Middle frontal gyrus (tissue), 1 donor: ENCODE measurements at regions not wholly inside any gene's neighbourhood (a gene's known extent, or its start where the extent isn't known, plus 50 kb on each side); places are given as distances from the start of the nearest gene placed in this dataset.

Experiments used
- DNase-seq: peaks from one replicate; pipeline ENCODE4 v3.0.0-alpha.2; 2015; ENCODE audit warnings: low spot score; ENCODE audit errors: extremely low spot score

DNA sequence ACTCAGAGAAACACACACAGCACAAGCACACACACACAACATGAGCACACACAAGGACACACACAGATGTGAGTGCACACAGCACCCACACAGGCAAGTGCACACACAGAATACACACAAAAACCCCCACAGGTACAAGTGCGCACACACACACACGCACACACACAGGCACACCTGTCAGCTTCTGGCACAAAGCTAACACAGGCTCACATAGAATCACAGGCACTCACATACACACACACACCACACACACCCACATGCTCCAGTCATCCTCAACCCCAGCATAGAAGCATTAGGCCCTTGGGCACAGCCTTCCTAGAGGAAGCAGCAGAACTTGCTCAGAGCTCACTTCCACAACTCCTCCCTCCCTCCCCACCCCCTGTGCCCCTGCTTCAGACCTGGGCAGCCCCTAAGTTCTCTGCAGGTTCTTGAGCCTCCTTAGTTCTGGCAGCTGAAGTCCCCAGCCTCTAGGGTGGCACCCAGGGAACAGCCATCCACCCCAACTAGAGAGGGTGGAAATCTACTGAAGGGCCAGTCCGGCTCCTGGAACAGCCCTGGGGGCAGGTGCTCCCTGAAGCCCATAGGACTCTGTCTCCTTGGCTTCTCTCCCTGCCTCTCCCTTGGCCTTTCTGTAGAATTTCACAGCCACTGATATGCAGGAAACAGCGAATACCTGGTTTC lies 129.9 kb upstream of the VSTM2B start:
- DNase-seq: no peak

- DNase-seq: no peak
Measured at GRCh38 chr19:29396925-29397324, 128.9 kb upstream of the VSTM2B start.

DNA sequence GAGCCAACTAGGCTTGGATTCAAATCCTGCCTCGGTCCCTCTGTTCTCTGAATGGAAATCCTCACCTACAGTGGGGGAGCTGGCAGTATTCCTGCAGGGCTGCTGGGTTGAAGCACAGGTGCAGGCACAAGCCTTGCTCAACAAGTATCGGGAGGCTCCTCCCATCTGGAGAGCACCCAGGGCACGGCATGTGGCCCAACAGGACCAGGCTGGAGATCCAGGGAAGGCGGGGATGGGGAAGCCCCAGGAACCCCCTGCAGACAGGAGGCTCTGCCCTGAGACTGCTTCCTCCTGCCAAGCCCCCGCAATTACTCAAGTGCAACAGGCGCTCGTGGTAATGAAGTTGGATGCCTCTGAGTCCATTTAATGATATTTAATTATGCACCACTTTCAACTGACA lies 128.0 kb upstream of the VSTM2B start:
- no peak for DNase-seq

DNA sequence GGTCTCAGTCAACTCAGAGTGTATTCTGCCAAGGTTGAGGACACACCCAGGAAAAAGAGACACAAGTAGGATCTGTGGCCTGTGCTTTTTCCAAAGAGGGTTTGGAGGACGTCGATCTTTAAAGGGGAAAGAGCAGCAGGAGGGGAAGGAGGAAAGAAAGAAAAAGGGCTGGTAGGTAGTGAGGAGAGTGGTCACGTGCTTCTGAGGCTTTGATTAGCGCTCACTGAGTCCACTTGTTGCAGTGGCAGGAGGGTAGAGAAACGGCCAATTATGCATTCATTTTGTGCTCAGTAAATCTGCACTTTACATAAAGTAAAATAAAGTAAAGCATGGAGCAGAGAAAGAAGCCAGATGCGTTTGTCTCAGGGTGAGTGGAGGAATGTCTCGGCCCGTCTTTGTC lies 126.0 kb upstream of the VSTM2B start:
- no peak for DNase-seq

DNA sequence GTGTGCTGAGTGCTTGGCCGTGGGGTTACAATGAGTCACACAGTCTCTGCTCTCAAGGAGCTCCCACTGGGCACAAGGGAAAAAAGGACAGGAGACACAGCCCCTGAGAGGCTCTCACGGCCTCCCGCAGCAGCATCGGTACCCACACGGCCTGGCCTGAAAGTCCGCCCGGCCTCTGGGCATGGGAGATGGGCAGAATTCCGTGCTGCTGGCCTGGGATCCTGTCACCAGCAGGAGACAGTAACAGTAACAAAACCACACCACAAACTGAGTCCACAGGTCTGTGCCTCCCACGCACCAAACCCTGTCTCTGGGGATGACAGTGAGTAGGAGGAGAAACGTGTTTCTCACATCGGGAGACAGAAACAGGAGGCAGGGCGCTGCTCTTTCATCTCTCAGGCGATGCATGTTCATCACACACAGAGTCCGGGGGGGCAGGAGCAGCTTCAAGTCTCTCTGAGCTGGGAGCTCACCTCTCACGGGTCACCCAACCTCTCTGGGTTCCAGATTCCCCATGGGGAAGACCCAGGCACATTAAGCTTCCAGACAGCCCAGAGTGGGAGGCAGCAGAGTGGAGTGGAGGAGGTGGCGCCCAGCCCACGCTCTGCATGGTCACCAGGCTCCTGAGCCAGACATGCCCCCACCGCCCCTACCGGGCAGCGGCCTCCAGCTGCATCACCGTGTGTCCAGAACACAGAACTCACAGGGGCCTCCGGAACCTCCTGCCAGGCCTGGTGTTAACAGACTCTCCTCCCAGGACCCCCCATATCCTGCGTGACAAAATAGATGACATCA lies 124.7 kb upstream of the VSTM2B start:
- no peak for DNase-seq

- DNase-seq: no peak
Measured at GRCh38 chr19:29401712-29402421, 123.9 kb upstream of the VSTM2B start.

- no peak for DNase-seq
Measured at GRCh38 chr19:29402563-29402962, 123.2 kb upstream of the VSTM2B start.

GRCh38 chr19:29404015-29404414 lies 121.8 kb upstream of the VSTM2B start:
- DNase-seq: no peak

GRCh38 chr19:29404951-29405727 lies 120.7 kb upstream of the VSTM2B start:
- DNase-seq: no peak

DNA sequence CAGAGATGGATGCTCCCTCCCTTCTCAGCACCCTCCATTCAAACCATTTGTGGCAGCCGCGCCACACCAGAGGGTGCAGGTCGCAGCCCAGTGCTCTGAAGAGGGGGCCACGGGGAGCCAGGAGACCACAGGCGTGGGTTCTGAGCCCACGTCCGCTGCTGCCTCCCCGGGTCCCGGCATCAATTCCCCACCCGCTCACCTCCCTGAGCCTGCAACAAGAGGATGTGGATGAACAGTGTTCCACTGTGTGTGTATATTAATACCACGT lies 120.1 kb upstream of the VSTM2B start:
- DNase-seq: no peak

GRCh38 chr19:29409076-29409862 lies 116.5 kb upstream of the VSTM2B start:
- no peak for DNase-seq

GRCh38 chr19:29410601-29411000 lies 115.2 kb upstream of the VSTM2B start:
- DNase-seq: no peak

DNA sequence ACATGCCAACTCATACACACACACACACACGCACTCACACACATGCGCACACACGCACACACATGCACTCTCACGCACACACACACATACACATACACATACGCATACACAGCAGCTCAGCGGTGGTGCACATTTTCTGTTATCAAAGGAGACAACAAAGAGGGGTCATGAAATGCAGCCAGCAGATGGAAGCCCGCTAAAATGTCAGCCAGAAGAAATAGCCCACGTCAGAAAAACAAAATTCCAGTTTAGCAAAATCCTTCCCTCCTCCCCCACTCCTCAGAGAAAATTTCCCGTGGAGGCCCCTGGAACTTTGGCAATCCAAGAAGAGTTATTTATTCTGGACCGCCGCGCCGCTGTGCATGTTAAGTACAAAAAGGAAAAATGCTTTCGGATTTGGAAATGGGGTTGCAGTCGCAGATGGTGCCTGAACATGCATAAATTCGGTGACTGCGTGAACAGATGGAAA lies 114.6 kb upstream of the VSTM2B start:
- peak; percentile 58 for DNase-seq

GRCh38 chr19:29413435-29413834 lies 112.4 kb upstream of the VSTM2B start:
- no peak for DNase-seq

DNA sequence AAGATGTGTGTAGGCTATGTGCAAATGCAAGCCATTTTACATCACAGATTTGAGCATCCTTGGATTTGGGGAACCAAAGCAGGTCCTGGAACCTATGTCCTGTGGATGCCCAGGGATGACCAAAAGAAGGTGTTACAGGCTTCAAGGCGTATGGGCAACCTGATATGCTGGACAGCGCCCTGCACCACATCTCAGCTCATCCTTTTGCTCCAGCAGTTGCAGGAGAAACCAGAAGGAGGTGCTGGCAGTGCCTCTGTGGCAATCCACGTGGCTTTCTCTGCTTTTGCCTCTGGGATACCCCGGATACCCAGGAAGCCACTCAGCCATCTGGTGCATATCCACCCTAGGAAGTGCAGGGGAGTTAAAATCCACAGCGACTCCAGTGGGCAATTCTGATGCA lies 110.3 kb upstream of the VSTM2B start:
- no peak for DNase-seq

- no peak for DNase-seq
Measured at GRCh38 chr19:29417048-29417447, 108.7 kb upstream of the VSTM2B start.

GRCh38 chr19:29418201-29418600 lies 107.6 kb upstream of the VSTM2B start:
- DNase-seq: no peak

DNA sequence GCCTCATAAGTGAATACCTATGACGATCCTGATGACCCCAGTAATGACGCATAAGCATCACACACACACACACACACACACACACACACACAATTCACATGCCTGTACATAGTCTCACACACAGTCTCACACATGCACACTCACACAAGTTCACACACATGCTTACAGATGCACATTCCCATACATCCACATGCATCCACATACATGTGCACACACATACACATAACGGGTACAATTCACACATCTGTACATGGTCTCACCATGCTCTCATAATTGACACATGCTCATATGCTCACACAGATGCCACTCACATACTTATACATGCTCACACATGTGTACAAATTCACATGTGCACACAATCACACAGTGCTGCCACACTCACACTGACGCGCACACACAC lies 105.7 kb upstream of the VSTM2B start:
- no peak for DNase-seq

GRCh38 chr19:29420482-29421195 lies 105.2 kb upstream of the VSTM2B start:
- no peak for DNase-seq

DNA sequence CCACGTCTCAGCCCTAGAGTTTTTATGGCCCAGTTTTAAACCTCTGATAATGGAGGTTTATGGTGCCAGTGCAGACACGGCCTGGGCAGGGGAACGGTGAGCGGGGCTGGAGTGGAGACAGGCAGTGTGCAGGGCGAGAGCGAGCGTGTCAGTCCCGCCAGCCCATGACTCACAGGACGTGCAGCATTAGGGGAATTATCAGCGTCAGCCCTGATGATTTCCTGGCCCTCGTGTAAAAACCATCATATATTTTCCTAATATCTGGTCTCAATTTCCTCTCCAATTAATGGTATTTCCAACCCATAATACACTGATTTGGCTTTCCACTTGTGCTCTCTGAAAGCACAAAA lies 104.6 kb upstream of the VSTM2B start:
- DNase-seq: no peak
